ENCODE measurements at regions not wholly inside any gene's neighbourhood (a gene's known extent, or its start where the extent isn't known, plus 50 kb on each side); places are given as distances from the start of the nearest gene placed in this dataset.

GRCh38 chr20:57865266-57865665, 155.5 kb upstream of the PMEPA1 start:
- Histone ChIP-seq H3K27me3 (ENCODE audit: control insufficient read depth in 5 of 5, insufficient read depth in 4 of 5, low read length in 5 of 5) (peaks cover 3 to 5% (median 3%) of the 10 kb centered on the region in 5 donors), H3K9me3 (ENCODE audit: control insufficient read depth in 5 of 5, low read length in 5 of 5) (no peaks in the 10 kb centered on the region), H3K4me3 (ENCODE audit: low read depth in 1 of 5, low read length in 5 of 5) (no peak overlapping the region), H3K9ac (ENCODE audit: low read length in 5 of 5) (no peak overlapping the region), H3K27ac (ENCODE audit: low read depth, low read length) (no peak overlapping the region), H3K36me3 (ENCODE audit: control insufficient read depth in 5 of 5, insufficient read depth in 5 of 5, low read length in 5 of 5) (no peaks in the 10 kb centered on the region), H3K4me1 (ENCODE audit: control insufficient read depth in 5 of 5, insufficient read depth in 5 of 5, low read length in 5 of 5) (peaks cover 0 to 3% (median 0%) of the 10 kb centered on the region in 5 donors)

- no peak overlapping the region for H3K9ac ChIP-seq (ENCODE audit: low read length in 5 of 5)
- H3K4me1 ChIP-seq (ENCODE audit: control insufficient read depth in 5 of 5, insufficient read depth in 5 of 5, low read length in 5 of 5) = no peaks in the 10 kb centered on the region
- no peak overlapping the region for H3K27ac ChIP-seq (ENCODE audit: low read depth, low read length)
- no peaks in the 10 kb centered on the region for H3K27me3 ChIP-seq (ENCODE audit: control insufficient read depth in 5 of 5, insufficient read depth in 4 of 5, low read length in 5 of 5)
- H3K36me3 ChIP-seq (ENCODE audit: control insufficient read depth in 5 of 5, insufficient read depth in 5 of 5, low read length in 5 of 5) = no peaks in the 10 kb centered on the region
- no peak overlapping the region for H3K4me3 ChIP-seq (ENCODE audit: low read depth in 1 of 5, low read length in 5 of 5)
- H3K9me3 ChIP-seq (ENCODE audit: control insufficient read depth in 5 of 5, low read length in 5 of 5) = no peaks in the 10 kb centered on the region
Measured at GRCh38 chr20:57860576-57860975, 150.8 kb upstream of the PMEPA1 start.

GRCh38 chr20:57857969-57858368, 148.2 kb upstream of the PMEPA1 start:
- H3K27me3 ChIP-seq (ENCODE audit: control insufficient read depth in 5 of 5, insufficient read depth in 4 of 5, low read length in 5 of 5) = no peaks in the 10 kb centered on the region
- no peak overlapping the region for H3K9ac ChIP-seq (ENCODE audit: low read length in 5 of 5)
- no peaks in the 10 kb centered on the region for H3K36me3 ChIP-seq (ENCODE audit: control insufficient read depth in 5 of 5, insufficient read depth in 5 of 5, low read length in 5 of 5)
- no peak overlapping the region for H3K4me3 ChIP-seq (ENCODE audit: low read depth in 1 of 5, low read length in 5 of 5)
- no peaks in the 10 kb centered on the region for H3K9me3 ChIP-seq (ENCODE audit: control insufficient read depth in 5 of 5, low read length in 5 of 5)
- H3K27ac ChIP-seq (ENCODE audit: low read depth, low read length) = no peak overlapping the region
- no peaks in the 10 kb centered on the region for H3K4me1 ChIP-seq (ENCODE audit: control insufficient read depth in 5 of 5, insufficient read depth in 5 of 5, low read length in 5 of 5)

- H3K27me3 ChIP-seq (ENCODE audit: control insufficient read depth in 5 of 5, insufficient read depth in 4 of 5, low read length in 5 of 5) = no peaks in the 10 kb centered on the region
- H3K4me1 ChIP-seq (ENCODE audit: control insufficient read depth in 5 of 5, insufficient read depth in 5 of 5, low read length in 5 of 5) = no peaks in the 10 kb centered on the region
- H3K9ac ChIP-seq (ENCODE audit: low read length in 5 of 5) = no peak overlapping the region
- no peak overlapping the region for H3K27ac ChIP-seq (ENCODE audit: low read depth, low read length)
- H3K36me3 ChIP-seq (ENCODE audit: control insufficient read depth in 5 of 5, insufficient read depth in 5 of 5, low read length in 5 of 5) = no peaks in the 10 kb centered on the region
- no peak overlapping the region for H3K4me3 ChIP-seq (ENCODE audit: low read depth in 1 of 5, low read length in 5 of 5)
- H3K9me3 ChIP-seq (ENCODE audit: control insufficient read depth in 5 of 5, low read length in 5 of 5) = no peaks in the 10 kb centered on the region
Measured at GRCh38 chr20:57857118-57857517, 147.3 kb upstream of the PMEPA1 start.

GRCh38 chr20:57856658-57857057, 146.8 kb upstream of the PMEPA1 start:
- Histone ChIP-seq H3K9me3 (ENCODE audit: control insufficient read depth in 5 of 5, low read length in 5 of 5) (no peaks in the 10 kb centered on the region), H3K4me3 (ENCODE audit: low read depth in 1 of 5, low read length in 5 of 5) (no peak overlapping the region), H3K9ac (ENCODE audit: low read length in 5 of 5) (no peak overlapping the region), H3K36me3 (ENCODE audit: control insufficient read depth in 5 of 5, insufficient read depth in 5 of 5, low read length in 5 of 5) (no peaks in the 10 kb centered on the region), H3K27ac (ENCODE audit: low read depth, low read length) (no peak overlapping the region), H3K27me3 (ENCODE audit: control insufficient read depth in 5 of 5, insufficient read depth in 4 of 5, low read length in 5 of 5) (no peaks in the 10 kb centered on the region), H3K4me1 (ENCODE audit: control insufficient read depth in 5 of 5, insufficient read depth in 5 of 5, low read length in 5 of 5) (no peaks in the 10 kb centered on the region)

- H3K27ac ChIP-seq (ENCODE audit: low read depth, low read length) = no peak overlapping the region
- no peaks in the 10 kb centered on the region for H3K9me3 ChIP-seq (ENCODE audit: control insufficient read depth in 5 of 5, low read length in 5 of 5)
- H3K4me3 ChIP-seq (ENCODE audit: low read depth in 1 of 5, low read length in 5 of 5) = no peak overlapping the region
- H3K9ac ChIP-seq (ENCODE audit: low read length in 5 of 5) = no peak overlapping the region
- H3K36me3 ChIP-seq (ENCODE audit: control insufficient read depth in 5 of 5, insufficient read depth in 5 of 5, low read length in 5 of 5) = no peaks in the 10 kb centered on the region
- H3K27me3 ChIP-seq (ENCODE audit: control insufficient read depth in 5 of 5, insufficient read depth in 4 of 5, low read length in 5 of 5) = no peaks in the 10 kb centered on the region
- H3K4me1 ChIP-seq (ENCODE audit: control insufficient read depth in 5 of 5, insufficient read depth in 5 of 5, low read length in 5 of 5) = peaks cover 0 to 6% (median 0%) of the 10 kb centered on the region in 5 donors
Measured at GRCh38 chr20:57851796-57852195, 142.0 kb upstream of the PMEPA1 start.

GRCh38 chr20:57851025-57851682, 141.3 kb upstream of the PMEPA1 start:
- Histone ChIP-seq H3K9ac (ENCODE audit: low read length in 5 of 5) (no peak overlapping the region), H3K27me3 (ENCODE audit: control insufficient read depth in 5 of 5, insufficient read depth in 4 of 5, low read length in 5 of 5) (no peaks in the 10 kb centered on the region), H3K9me3 (ENCODE audit: control insufficient read depth in 5 of 5, low read length in 5 of 5) (no peaks in the 10 kb centered on the region), H3K27ac (ENCODE audit: low read depth, low read length) (no peak overlapping the region), H3K4me1 (ENCODE audit: control insufficient read depth in 5 of 5, insufficient read depth in 5 of 5, low read length in 5 of 5) (peaks cover 0 to 6% (median 0%) of the 10 kb centered on the region in 5 donors), H3K36me3 (ENCODE audit: control insufficient read depth in 5 of 5, insufficient read depth in 5 of 5, low read length in 5 of 5) (no peaks in the 10 kb centered on the region), H3K4me3 (ENCODE audit: low read depth in 1 of 5, low read length in 5 of 5) (no peak overlapping the region)

GRCh38 chr20:57849521-57850215, 139.9 kb upstream of the PMEPA1 start:
- no peak overlapping the region for H3K9ac ChIP-seq (ENCODE audit: low read length in 5 of 5)
- no peak overlapping the region for H3K27ac ChIP-seq (ENCODE audit: low read depth, low read length)
- H3K4me1 ChIP-seq (ENCODE audit: control insufficient read depth in 5 of 5, insufficient read depth in 5 of 5, low read length in 5 of 5) = peaks cover 0 to 6% (median 0%) of the 10 kb centered on the region in 5 donors
- H3K27me3 ChIP-seq (ENCODE audit: control insufficient read depth in 5 of 5, insufficient read depth in 4 of 5, low read length in 5 of 5) = no peaks in the 10 kb centered on the region
- H3K9me3 ChIP-seq (ENCODE audit: control insufficient read depth in 5 of 5, low read length in 5 of 5) = no peaks in the 10 kb centered on the region
- no peaks in the 10 kb centered on the region for H3K36me3 ChIP-seq (ENCODE audit: control insufficient read depth in 5 of 5, insufficient read depth in 5 of 5, low read length in 5 of 5)
- H3K4me3 ChIP-seq (ENCODE audit: low read depth in 1 of 5, low read length in 5 of 5) = no peak overlapping the region

GRCh38 chr20:57849121-57849520, 139.3 kb upstream of the PMEPA1 start:
- Histone ChIP-seq H3K4me3 (ENCODE audit: low read depth in 1 of 5, low read length in 5 of 5) (no peak overlapping the region), H3K27me3 (ENCODE audit: control insufficient read depth in 5 of 5, insufficient read depth in 4 of 5, low read length in 5 of 5) (no peaks in the 10 kb centered on the region), H3K9me3 (ENCODE audit: control insufficient read depth in 5 of 5, low read length in 5 of 5) (no peaks in the 10 kb centered on the region), H3K9ac (ENCODE audit: low read length in 5 of 5) (no peak overlapping the region), H3K36me3 (ENCODE audit: control insufficient read depth in 5 of 5, insufficient read depth in 5 of 5, low read length in 5 of 5) (no peaks in the 10 kb centered on the region), H3K4me1 (ENCODE audit: control insufficient read depth in 5 of 5, insufficient read depth in 5 of 5, low read length in 5 of 5) (peaks cover 0 to 6% (median 0%) of the 10 kb centered on the region in 5 donors), H3K27ac (ENCODE audit: low read depth, low read length) (no peak overlapping the region)

GRCh38 chr20:57848282-57848681, 138.5 kb upstream of the PMEPA1 start:
- H3K27ac ChIP-seq (ENCODE audit: low read depth, low read length) = no peak overlapping the region
- H3K36me3 ChIP-seq (ENCODE audit: control insufficient read depth in 5 of 5, insufficient read depth in 5 of 5, low read length in 5 of 5) = no peaks in the 10 kb centered on the region
- peaks cover 0 to 6% (median 0%) of the 10 kb centered on the region in 5 donors for H3K4me1 ChIP-seq (ENCODE audit: control insufficient read depth in 5 of 5, insufficient read depth in 5 of 5, low read length in 5 of 5)
- H3K9ac ChIP-seq (ENCODE audit: low read length in 5 of 5) = no peak overlapping the region
- no peak overlapping the region for H3K4me3 ChIP-seq (ENCODE audit: low read depth in 1 of 5, low read length in 5 of 5)
- no peaks in the 10 kb centered on the region for H3K27me3 ChIP-seq (ENCODE audit: control insufficient read depth in 5 of 5, insufficient read depth in 4 of 5, low read length in 5 of 5)
- no peaks in the 10 kb centered on the region for H3K9me3 ChIP-seq (ENCODE audit: control insufficient read depth in 5 of 5, low read length in 5 of 5)

Data from subcutaneous abdominal adipose tissue (tissue), 5 donors.